ENCODE measurements at regions not wholly inside any gene's neighbourhood (a gene's known extent, or its start where the extent isn't known, plus 50 kb on each side); places are given as distances from the start of the nearest gene placed in this dataset.

- no peak overlapping the region for H3K27ac Mint-ChIP-seq
- DNase-seq (ENCODE audit: low spot score, unreplicated experiment) = no peak
- TF ChIP-seq CTCF (IDR thresholded peaks at IDR 0.05; ENCODE audit: unreplicated experiment) = no peak
- H3K4me1 Mint-ChIP-seq (ENCODE audit: low read depth) = peaks cover 6% of the 10 kb centered on the region
- H3K4me3 Mint-ChIP-seq (ENCODE audit: low read depth) = no peak overlapping the region
- H3K27me3 Mint-ChIP-seq = no peaks in the 10 kb centered on the region
- H3K9me3 Mint-ChIP-seq (ENCODE audit: low read depth) = no peaks in the 10 kb centered on the region
- no peaks in the 10 kb centered on the region for H3K36me3 Mint-ChIP-seq (ENCODE audit: insufficient read depth)
These were observed 840.3 kb downstream of the GALC start for GRCh38 chr14:87152693-87153092.

- Mint-ChIP-seq H3K4me1 (ENCODE audit: low read depth) (peaks cover 6% of the 10 kb centered on the region), H3K27me3 (no peaks in the 10 kb centered on the region), H3K9me3 (ENCODE audit: low read depth) (no peaks in the 10 kb centered on the region), H3K36me3 (ENCODE audit: insufficient read depth) (no peaks in the 10 kb centered on the region), H3K27ac (no peak overlapping the region), H3K4me3 (ENCODE audit: low read depth) (no peak overlapping the region)
- TF ChIP-seq CTCF (IDR thresholded peaks at IDR 0.05; ENCODE audit: unreplicated experiment) = no peak
- DNase-seq (ENCODE audit: low spot score, unreplicated experiment) = no peak
These were observed 843.2 kb downstream of the GALC start for GRCh38 chr14:87149583-87150354.

DNA sequence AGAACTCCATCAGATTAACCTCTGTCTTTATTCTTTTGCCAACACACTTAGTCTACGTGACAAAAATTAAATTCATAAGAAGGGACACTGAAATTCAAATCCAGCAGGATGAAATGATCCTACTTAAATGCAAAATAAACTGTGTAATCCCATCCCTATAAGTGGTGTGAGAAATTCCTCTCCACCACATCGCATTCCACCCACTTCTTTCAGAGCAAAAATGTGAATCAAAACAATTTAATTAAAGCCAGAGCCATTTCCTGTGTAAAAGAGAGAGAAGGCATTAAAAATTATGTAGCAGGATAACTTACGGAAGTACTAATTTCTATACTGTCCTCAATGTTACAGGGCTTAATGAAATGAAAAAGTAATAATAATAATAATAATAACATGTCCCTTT lies 844.3 kb downstream of the GALC start:
- H3K9me3 Mint-ChIP-seq (ENCODE audit: low read depth) = no peaks in the 10 kb centered on the region
- DNase-seq (ENCODE audit: low spot score, unreplicated experiment) = no peak
- TF ChIP-seq CTCF (IDR thresholded peaks at IDR 0.05; ENCODE audit: unreplicated experiment) = no peak
- H3K4me1 Mint-ChIP-seq (ENCODE audit: low read depth) = peaks cover 6% of the 10 kb centered on the region
- no peaks in the 10 kb centered on the region for H3K36me3 Mint-ChIP-seq (ENCODE audit: insufficient read depth)
- H3K27me3 Mint-ChIP-seq = no peaks in the 10 kb centered on the region
- H3K27ac Mint-ChIP-seq = no peak overlapping the region
- H3K4me3 Mint-ChIP-seq (ENCODE audit: low read depth) = no peak overlapping the region

GRCh38 chr14:87142551-87143211 lies 850.3 kb downstream of the GALC start:
- no peak for DNase-seq (ENCODE audit: low spot score, unreplicated experiment)
- no peaks in the 10 kb centered on the region for H3K9me3 Mint-ChIP-seq (ENCODE audit: low read depth)
- H3K36me3 Mint-ChIP-seq (ENCODE audit: insufficient read depth) = no peaks in the 10 kb centered on the region
- H3K27me3 Mint-ChIP-seq = no peaks in the 10 kb centered on the region
- no peak for TF ChIP-seq CTCF (IDR thresholded peaks at IDR 0.05; ENCODE audit: unreplicated experiment)
- no peak overlapping the region for H3K27ac Mint-ChIP-seq
- H3K4me3 Mint-ChIP-seq (ENCODE audit: low read depth) = no peak overlapping the region
- no peaks in the 10 kb centered on the region for H3K4me1 Mint-ChIP-seq (ENCODE audit: low read depth)

GRCh38 chr14:87141801-87142200 lies 851.2 kb downstream of the GALC start:
- no peak for TF ChIP-seq CTCF (IDR thresholded peaks at IDR 0.05; ENCODE audit: unreplicated experiment)
- H3K9me3 Mint-ChIP-seq (ENCODE audit: low read depth) = no peaks in the 10 kb centered on the region
- H3K27ac Mint-ChIP-seq = no peak overlapping the region
- no peaks in the 10 kb centered on the region for H3K4me1 Mint-ChIP-seq (ENCODE audit: low read depth)
- no peaks in the 10 kb centered on the region for H3K36me3 Mint-ChIP-seq (ENCODE audit: insufficient read depth)
- DNase-seq (ENCODE audit: low spot score, unreplicated experiment) = no peak
- H3K27me3 Mint-ChIP-seq = no peaks in the 10 kb centered on the region
- H3K4me3 Mint-ChIP-seq (ENCODE audit: low read depth) = no peak overlapping the region
